ENCODE measurements at regions not wholly inside any gene's neighbourhood (a gene's known extent, or its start where the extent isn't known, plus 50 kb on each side); places are given as distances from the start of the nearest gene placed in this dataset.
A peak's percentile ranks its signal among the peaks of the same experiment; 100 is the strongest.

DNA sequence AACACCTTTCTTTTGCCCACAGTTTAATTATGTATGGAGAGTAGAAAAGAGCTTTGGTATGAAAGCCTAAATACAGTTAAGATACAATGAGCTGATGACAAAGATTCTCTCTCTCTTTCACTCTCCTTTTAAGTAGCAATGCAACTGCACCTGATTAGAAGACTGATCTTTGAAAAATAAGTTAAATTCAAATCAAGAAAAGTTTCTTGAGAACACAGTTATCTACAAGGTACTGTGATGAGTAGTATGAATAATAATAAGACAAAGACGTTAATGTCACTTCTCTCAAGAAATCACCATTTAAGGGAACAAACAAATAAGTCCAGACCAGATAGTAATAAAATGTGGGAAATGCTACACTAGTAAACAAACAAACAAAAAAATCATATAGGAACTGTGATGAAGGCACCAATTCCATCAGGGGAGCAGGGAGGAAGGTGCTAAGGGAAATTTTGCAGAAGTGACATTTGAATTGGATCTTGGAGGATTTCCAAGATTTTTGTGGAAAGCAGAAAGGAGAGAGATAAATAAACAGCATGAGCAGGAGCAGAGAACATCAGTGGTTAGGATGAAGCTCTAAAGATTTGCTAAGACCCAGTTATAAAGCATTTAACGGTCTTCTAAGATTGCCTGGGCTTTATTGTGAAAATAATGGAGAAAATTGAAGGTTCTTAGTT lies 65.2 kb upstream of the STK38L start:
- H2AFZ ChIP-seq (ENCODE audit: low read depth, low read length, poor library complexity, severe bottlenecking): no peak overlapping the region
- RAD21 ChIA-PET (ENCODE audit: low non-redundant PET in 1 of 2, low total read pairs in 2 of 2, uncharacterized antibody in 2 of 2, unreplicated experiment in 2 of 2): no interaction called here

DNA sequence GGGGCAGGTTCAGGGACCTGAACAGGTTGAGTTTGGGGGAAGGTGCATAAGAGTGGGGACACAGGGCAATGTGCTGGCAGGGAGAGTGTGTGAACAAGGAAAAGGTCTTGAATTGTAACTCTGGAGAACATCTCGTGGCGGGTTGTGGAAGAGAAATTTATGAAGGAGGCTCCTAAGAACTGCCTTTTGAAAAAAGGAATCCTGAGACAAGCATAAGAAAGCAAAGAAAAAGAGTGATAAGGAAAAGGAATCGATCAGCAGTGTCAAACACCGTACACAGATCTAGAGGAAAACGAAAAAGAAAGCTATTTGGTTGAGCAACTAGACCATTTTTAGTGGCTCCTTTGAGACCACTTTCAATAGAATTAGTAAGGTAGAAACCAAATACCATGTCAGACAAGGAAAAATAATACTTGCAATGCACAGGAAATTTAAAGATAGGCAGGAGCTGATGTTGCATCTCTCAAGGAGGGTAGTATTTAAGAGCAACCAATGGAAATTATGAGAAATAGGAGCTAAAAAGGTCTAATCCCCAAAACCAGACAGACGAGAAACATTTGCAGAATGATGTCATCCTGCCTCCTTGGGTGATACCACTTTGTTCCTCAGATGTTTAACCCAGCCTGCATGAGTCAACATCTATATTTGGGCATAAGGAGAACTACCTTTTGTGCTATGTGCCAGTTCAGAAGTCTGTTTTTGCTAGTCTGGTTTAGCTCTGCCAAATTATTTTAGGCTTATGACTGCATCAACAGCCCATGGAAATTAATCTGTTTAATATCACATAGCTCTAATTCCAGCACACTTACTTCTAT lies 64.5 kb upstream of the STK38L start:
- BruUV-seq (replicated peaks): no TSS peak
- peaks cover 20 to 41% of the 10 kb centered on the region in 2 experiments for H3K4me1 ChIP-seq (ENCODE audit: control insufficient read depth in 1 of 2, insufficient read depth in 2 of 2, low read length in 2 of 2)
- H3K4me3 ChIP-seq (replicated peaks in 1 of 2; ENCODE audit: low read depth in 1 of 2, low read length in 2 of 2): no peak overlapping the region; a peak in 1 of 4 replicates
- RAD21 ChIA-PET (ENCODE audit: low non-redundant PET in 1 of 2, low total read pairs in 2 of 2, uncharacterized antibody in 2 of 2, unreplicated experiment in 2 of 2): no interaction called here
- H3K79me2 ChIP-seq (ENCODE audit: insufficient read depth, low read length): no peaks in the 10 kb centered on the region
- peak; percentile 74 for DNase-seq (ENCODE audit: low read depth, low spot score)
- CTCF ChIA-PET: interaction anchor here (0.9 kb wide), 1 partner anchor 14 kb away, joined by 3 read pairs; no protein-coding TSS in a partner anchor
- H3K9me3 ChIP-seq (ENCODE audit: control insufficient read depth in 1 of 2, insufficient read depth in 1 of 2, low read depth in 1 of 2, low read length in 2 of 2): no peaks in the 10 kb centered on the region
- POLR2A ChIA-PET: no interaction called here
- H3K9me2 ChIP-seq (ENCODE audit: insufficient read depth): no peaks in the 10 kb centered on the region
- peak; percentile 91 for ATAC-seq
- no peaks in the 10 kb centered on the region for H4K20me1 ChIP-seq (ENCODE audit: insufficient read depth)
- intact Hi-C loops (cut with micrococcal nuclease): no loop called here
- no peak overlapping the region for H3K9ac ChIP-seq (ENCODE audit: low read length)
- peak overlapping the region; percentile 50 for H3K4me2 ChIP-seq (ENCODE audit: low read length)
- no peaks in the 10 kb centered on the region for H3K27me3 ChIP-seq (ENCODE audit: insufficient read depth, low read length)
- no peaks in the 10 kb centered on the region for H3K36me3 ChIP-seq (ENCODE audit: control insufficient read depth in 1 of 2, insufficient read depth in 2 of 2, low read length in 2 of 2)
- no peak overlapping the region for H3K27ac ChIP-seq (ENCODE audit: low read depth, low read length)
- H2AFZ ChIP-seq (ENCODE audit: low read depth, low read length, poor library complexity, severe bottlenecking): no peak overlapping the region
- 0 out of 2 replicates have a peak, but pooled peaks have one; percentile 57 for TF ChIP-seq SIN3A (IDR thresholded peaks at IDR 0.05; ENCODE audit: low read depth)
- TF ChIP-seq MAX (IDR thresholded peaks at IDR 0.05): peak; percentile 44; the same call in 1 of the 2 replicates
- no peak for TF ChIP-seq ZNF274 (IDR thresholded peaks at IDR 0.05; ENCODE audit: low read depth, low read length)
- no peak for TF ChIP-seq YY1 (IDR thresholded peaks at IDR 0.05; ENCODE audit: extremely low read depth, insufficient replicate concordance, low read depth, low read length)
- TF ChIP-seq FOSL1 (IDR thresholded peaks at IDR 0.05; ENCODE audit: low read depth): peak; percentile 85
- TF ChIP-seq EZH2phosphoT487 (IDR thresholded peaks at IDR 0.05; ENCODE audit: borderline replicate concordance): no peak
- peak; percentile 81; the same call in 1 of the 2 replicates for TF ChIP-seq CBX3 (IDR thresholded peaks at IDR 0.05; ENCODE audit: low read depth)
- no peak for TF ChIP-seq EZH2 (IDR thresholded peaks at IDR 0.05)
- no peak for TF ChIP-seq ZBTB33 (IDR thresholded peaks at IDR 0.05; ENCODE audit: extremely low read depth, insufficient replicate concordance, low read length)
- TF ChIP-seq, protein P1, sequence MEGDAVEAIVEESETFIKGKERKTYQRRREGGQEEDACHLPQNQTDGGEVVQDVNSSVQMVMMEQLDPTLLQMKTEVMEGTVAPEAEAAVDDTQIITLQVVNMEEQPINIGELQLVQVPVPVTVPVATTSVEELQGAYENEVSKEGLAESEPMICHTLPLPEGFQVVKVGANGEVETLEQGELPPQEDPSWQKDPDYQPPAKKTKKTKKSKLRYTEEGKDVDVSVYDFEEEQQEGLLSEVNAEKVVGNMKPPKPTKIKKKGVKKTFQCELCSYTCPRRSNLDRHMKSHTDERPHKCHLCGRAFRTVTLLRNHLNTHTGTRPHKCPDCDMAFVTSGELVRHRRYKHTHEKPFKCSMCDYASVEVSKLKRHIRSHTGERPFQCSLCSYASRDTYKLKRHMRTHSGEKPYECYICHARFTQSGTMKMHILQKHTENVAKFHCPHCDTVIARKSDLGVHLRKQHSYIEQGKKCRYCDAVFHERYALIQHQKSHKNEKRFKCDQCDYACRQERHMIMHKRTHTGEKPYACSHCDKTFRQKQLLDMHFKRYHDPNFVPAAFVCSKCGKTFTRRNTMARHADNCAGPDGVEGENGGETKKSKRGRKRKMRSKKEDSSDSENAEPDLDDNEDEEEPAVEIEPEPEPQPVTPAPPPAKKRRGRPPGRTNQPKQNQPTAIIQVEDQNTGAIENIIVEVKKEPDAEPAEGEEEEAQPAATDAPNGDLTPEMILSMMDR (IDR thresholded peaks at IDR 0.05 in 2 of 3, conservative IDR thresholded peaks at IDR 0.05 in 1 of 3; ENCODE audit: borderline replicate concordance in 1 of 3, insufficient read depth in 1 of 3, low read depth in 2 of 3, low read length in 2 of 3): no peak
- no peak; the same call in 1 of the 2 replicates for TF ChIP-seq POLR2AphosphoS5 (IDR thresholded peaks at IDR 0.05; ENCODE audit: low read depth, low read length)

More for the DNA sequence above, 65.2 kb upstream of the STK38L start:
- Histone ChIP-seq H3K4me2 (ENCODE audit: low read length) (peak overlapping the region; percentile 50), H3K4me3 (replicated peaks in 1 of 2; ENCODE audit: low read depth in 1 of 2, low read length in 2 of 2) (no peak overlapping the region), H4K20me1 (ENCODE audit: insufficient read depth) (no peaks in the 10 kb centered on the region), H3K9me2 (ENCODE audit: insufficient read depth) (no peaks in the 10 kb centered on the region), H3K27me3 (ENCODE audit: insufficient read depth, low read length) (no peaks in the 10 kb centered on the region), H3K9me3 (ENCODE audit: control insufficient read depth in 1 of 2, insufficient read depth in 1 of 2, low read depth in 1 of 2, low read length in 2 of 2) (no peaks in the 10 kb centered on the region), H3K27ac (ENCODE audit: low read depth, low read length) (no peak overlapping the region), H3K79me2 (ENCODE audit: insufficient read depth, low read length) (no peaks in the 10 kb centered on the region), H3K36me3 (ENCODE audit: control insufficient read depth in 1 of 2, insufficient read depth in 2 of 2, low read length in 2 of 2) (no peaks in the 10 kb centered on the region), H3K9ac (ENCODE audit: low read length) (no peak overlapping the region), H3K4me1 (ENCODE audit: control insufficient read depth in 1 of 2, insufficient read depth in 2 of 2, low read length in 2 of 2) (peaks cover 20 to 41% of the 10 kb centered on the region in 2 experiments)
- ATAC-seq (no peak), DNase-seq (ENCODE audit: low read depth, low spot score) (no peak)
- BruUV-seq (replicated peaks): no TSS peak
- ChIA-PET POLR2A (no interaction called here), CTCF (no interaction called here)
- TF ChIP-seq POLR2A (IDR thresholded peaks at IDR 0.05; ENCODE audit: borderline replicate concordance, extremely low read depth, insufficient read depth, insufficient read length): no peak
- TF ChIP-seq ZFX (IDR thresholded peaks at IDR 0.05): no peak
- TF ChIP-seq RAD21 (IDR thresholded peaks at IDR 0.05; ENCODE audit: low read depth): no peak
- intact Hi-C loops (cut with micrococcal nuclease): no loop called here

All from HCT116 (cell line).